NCI-H510A (cell line): ENCODE measurements at regions not wholly inside any gene's neighbourhood (a gene's known extent, or its start where the extent isn't known, plus 50 kb on each side); places are given as distances from the start of the nearest gene placed in this dataset.
"Not testable (repeated sequence)": the region's sequence is repeated elsewhere in the genome, so short reads cannot be mapped to it uniquely, and the experiment has no call there.

ENCODE experiments used
- DNase-seq: peaks from one replicate; lab custom pipeline; 2025; lab: John Stamatoyannopoulos, UW

- DNase-seq: not testable (repeated sequence)
These were observed 134.5 kb downstream of the SLC39A8 start for GRCh38 chr4:102210806-102211205.

GRCh38 chr4:102204634-102205033 lies 140.6 kb downstream of the SLC39A8 start:
- DNase-seq: not testable (repeated sequence)

- no peak for DNase-seq
These were observed 149.1 kb downstream of the SLC39A8 start for GRCh38 chr4:102196221-102196620.

GRCh38 chr4:102193145-102193544 lies 152.1 kb downstream of the SLC39A8 start:
- DNase-seq: no peak

GRCh38 chr4:102180046-102180445 lies 165.2 kb downstream of the SLC39A8 start:
- DNase-seq: no peak

GRCh38 chr4:102174719-102175189 lies 170.5 kb downstream of the SLC39A8 start:
- DNase-seq: no peak

GRCh38 chr4:102172341-102172740 lies 172.9 kb downstream of the SLC39A8 start:
- no peak for DNase-seq

- DNase-seq: no peak
These were observed 174.4 kb downstream of the SLC39A8 start for GRCh38 chr4:102170910-102171309.

GRCh38 chr4:102169345-102169744 lies 175.9 kb downstream of the SLC39A8 start:
- DNase-seq: no peak

GRCh38 chr4:102168580-102168979 lies 176.7 kb downstream of the SLC39A8 start:
- no peak for DNase-seq

GRCh38 chr4:102165584-102165983 lies 179.7 kb downstream of the SLC39A8 start:
- no peak for DNase-seq

- DNase-seq: no peak
These were observed 181.7 kb downstream of the SLC39A8 start for GRCh38 chr4:102163404-102164140.

GRCh38 chr4:102157984-102158383 lies 187.3 kb downstream of the SLC39A8 start:
- peak; percentile 32 for DNase-seq

- no peak for DNase-seq
These were observed 191.9 kb downstream of the SLC39A8 start for GRCh38 chr4:102153391-102153790.

GRCh38 chr4:102151696-102152095 lies 193.6 kb downstream of the SLC39A8 start:
- no peak for DNase-seq

- no peak for DNase-seq
These were observed 201.8 kb downstream of the SLC39A8 start for GRCh38 chr4:102143433-102143832.

- no peak for DNase-seq
These were observed 203.4 kb downstream of the SLC39A8 start for GRCh38 chr4:102141842-102142241.

- no peak for DNase-seq
These were observed 205.3 kb downstream of the SLC39A8 start for GRCh38 chr4:102139932-102140331.

GRCh38 chr4:102139132-102139573 lies 206.1 kb downstream of the SLC39A8 start:
- no peak for DNase-seq

- no peak for DNase-seq
These were observed 208.1 kb downstream of the SLC39A8 start for GRCh38 chr4:102137217-102137616.

- DNase-seq: no peak
These were observed 215.5 kb downstream of the SLC39A8 start for GRCh38 chr4:102129810-102130209.
